Central memory CD8-positive, alpha-beta T cell (primary cell): ENCODE measurements at regions not wholly inside any gene's neighbourhood (a gene's known extent, or its start where the extent isn't known, plus 50 kb on each side); places are given as distances from the start of the nearest gene placed in this dataset.

Source experiments
- ATAC-seq: fragments of 150-1000 bp; cut with Tn5 transposase; replicated peaks from 2 replicates; pipeline ENCODE4 v1.10.0; 2022; ENCODE audit warnings: mild to moderate bottlenecking, moderate FRiP score, moderate number of reproducible peaks; ENCODE audit not compliant: poor library complexity, severe bottlenecking; ENCODE audit errors: extremely low read depth
- DNase-seq, 2 donors: peaks; one replicate each; pipeline ENCODE4 v3.0.0; 2021; ENCODE audit warnings: low spot score in 2 of 2
- H3K27ac Mint-ChIP-seq: one replicate; pipeline ENCODE4 v1.8.0; 2022; ENCODE audit warnings: low read depth, mild to moderate bottlenecking, moderate library complexity, mixed read lengths
- H3K27me3 Mint-ChIP-seq: one replicate; pipeline ENCODE4 v1.8.0; 2022; ENCODE audit warnings: mixed read lengths
- H3K36me3 Mint-ChIP-seq: one replicate; pipeline ENCODE4 v1.8.0; 2022; ENCODE audit warnings: mild to moderate bottlenecking, moderate library complexity, mixed read lengths; ENCODE audit not compliant: insufficient read depth
- H3K4me1 Mint-ChIP-seq: one replicate; pipeline ENCODE4 v1.8.0; 2022; ENCODE audit warnings: mixed read lengths
- H3K4me3 Mint-ChIP-seq: one replicate; pipeline ENCODE4 v1.8.0; 2022; ENCODE audit warnings: mild to moderate bottlenecking, moderate library complexity, mixed read lengths
- H3K9me3 Mint-ChIP-seq: one replicate; pipeline ENCODE4 v1.8.0; 2022; ENCODE audit warnings: mixed read lengths

- ATAC-seq, result no peak
- H3K27me3 Mint-ChIP-seq, result no peaks in the 10 kb centered on the region
- H3K36me3 Mint-ChIP-seq, result no peaks in the 10 kb centered on the region
- DNase-seq, result no peak
- no peak overlapping the region for H3K27ac Mint-ChIP-seq
- H3K4me1 Mint-ChIP-seq, result no peaks in the 10 kb centered on the region
- H3K4me3 Mint-ChIP-seq, result no peak overlapping the region
- H3K9me3 Mint-ChIP-seq, result peaks cover 17% of the 10 kb centered on the region
These were observed 110.3 kb upstream of the BTBD3 start for GRCh38 chr20:11807054-11808048.

GRCh38 chr20:11808841-11809240, 108.9 kb upstream of the BTBD3 start:
- Mint-ChIP-seq H3K27me3 (no peaks in the 10 kb centered on the region), H3K36me3 (no peaks in the 10 kb centered on the region), H3K9me3 (peaks cover 19% of the 10 kb centered on the region), H3K4me1 (no peaks in the 10 kb centered on the region), H3K4me3 (no peak overlapping the region), H3K27ac (no peak overlapping the region)
- ATAC-seq, result no peak
- no peak for DNase-seq

- DNase-seq (no peak), ATAC-seq (no peak)
- Mint-ChIP-seq H3K4me1 (no peaks in the 10 kb centered on the region), H3K27me3 (no peaks in the 10 kb centered on the region), H3K27ac (no peak overlapping the region), H3K9me3 (peaks cover 16% of the 10 kb centered on the region), H3K4me3 (no peak overlapping the region), H3K36me3 (no peaks in the 10 kb centered on the region)
These were observed 107.2 kb upstream of the BTBD3 start for GRCh38 chr20:11810311-11811083.

GRCh38 chr20:11813106-11813890, 104.4 kb upstream of the BTBD3 start:
- Mint-ChIP-seq H3K9me3 (peaks cover 16% of the 10 kb centered on the region), H3K27me3 (no peaks in the 10 kb centered on the region), H3K36me3 (no peaks in the 10 kb centered on the region), H3K4me1 (no peaks in the 10 kb centered on the region), H3K27ac (no peak overlapping the region), H3K4me3 (no peak overlapping the region)
- DNase-seq (no peak), ATAC-seq (no peak)

GRCh38 chr20:11814267-11814666, 103.4 kb upstream of the BTBD3 start:
- ATAC-seq (no peak), DNase-seq (no peak)
- Mint-ChIP-seq H3K36me3 (no peaks in the 10 kb centered on the region), H3K4me3 (no peak overlapping the region), H3K4me1 (no peaks in the 10 kb centered on the region), H3K27ac (no peak overlapping the region), H3K9me3 (peaks cover 24% of the 10 kb centered on the region), H3K27me3 (no peaks in the 10 kb centered on the region)

- H3K9me3 Mint-ChIP-seq, result peaks cover 14% of the 10 kb centered on the region
- DNase-seq (no peak), ATAC-seq (no peak)
- no peak overlapping the region for H3K4me3 Mint-ChIP-seq
- H3K27ac Mint-ChIP-seq, result no peak overlapping the region
- no peaks in the 10 kb centered on the region for H3K36me3 Mint-ChIP-seq
- H3K4me1 Mint-ChIP-seq, result no peaks in the 10 kb centered on the region
- no peaks in the 10 kb centered on the region for H3K27me3 Mint-ChIP-seq
These were observed 96.9 kb upstream of the BTBD3 start for GRCh38 chr20:11820838-11821237.

GRCh38 chr20:11822540-11822794, 95.2 kb upstream of the BTBD3 start:
- Mint-ChIP-seq H3K27ac (no peak overlapping the region), H3K27me3 (no peaks in the 10 kb centered on the region), H3K9me3 (peaks cover 22% of the 10 kb centered on the region), H3K4me1 (no peaks in the 10 kb centered on the region), H3K4me3 (no peak overlapping the region), H3K36me3 (no peaks in the 10 kb centered on the region)
- DNase-seq (no peak), ATAC-seq (no peak)

GRCh38 chr20:11826334-11826733, 91.4 kb upstream of the BTBD3 start:
- Mint-ChIP-seq H3K9me3 (peaks cover 14% of the 10 kb centered on the region), H3K27me3 (no peaks in the 10 kb centered on the region), H3K27ac (no peak overlapping the region), H3K4me3 (no peak overlapping the region), H3K36me3 (no peaks in the 10 kb centered on the region), H3K4me1 (no peaks in the 10 kb centered on the region)
- ATAC-seq (no peak), DNase-seq (no peak)

GRCh38 chr20:11832397-11832796, 85.3 kb upstream of the BTBD3 start:
- Mint-ChIP-seq H3K4me3 (no peak overlapping the region), H3K4me1 (no peaks in the 10 kb centered on the region), H3K27ac (no peak overlapping the region), H3K36me3 (no peaks in the 10 kb centered on the region), H3K27me3 (no peaks in the 10 kb centered on the region), H3K9me3 (peaks cover 6% of the 10 kb centered on the region)
- no peak for DNase-seq
- ATAC-seq, result no peak

GRCh38 chr20:11832851-11833250, 84.8 kb upstream of the BTBD3 start:
- Mint-ChIP-seq H3K36me3 (no peaks in the 10 kb centered on the region), H3K9me3 (peaks cover 5% of the 10 kb centered on the region), H3K4me3 (no peak overlapping the region), H3K4me1 (no peaks in the 10 kb centered on the region), H3K27me3 (no peaks in the 10 kb centered on the region), H3K27ac (no peak overlapping the region)
- no peak for DNase-seq
- no peak for ATAC-seq

GRCh38 chr20:11833825-11834224, 83.9 kb upstream of the BTBD3 start:
- Mint-ChIP-seq H3K4me1 (no peaks in the 10 kb centered on the region), H3K36me3 (no peaks in the 10 kb centered on the region), H3K27me3 (no peaks in the 10 kb centered on the region), H3K9me3 (peaks cover 10% of the 10 kb centered on the region), H3K27ac (no peak overlapping the region), H3K4me3 (no peak overlapping the region)
- no peak for ATAC-seq
- DNase-seq, result no peak

- ATAC-seq, result no peak
- H3K4me3 Mint-ChIP-seq, result no peak overlapping the region
These were observed 79.5 kb upstream of the BTBD3 start for GRCh38 chr20:11838076-11838636.

More at GRCh38 chr20:11838076-11838636, 79.5 kb upstream of the BTBD3 start:
- Mint-ChIP-seq H3K4me1 (no peaks in the 10 kb centered on the region), H3K27me3 (no peaks in the 10 kb centered on the region), H3K27ac (no peak overlapping the region), H3K36me3 (no peaks in the 10 kb centered on the region), H3K9me3 (peaks cover 23% of the 10 kb centered on the region)
- no peak for DNase-seq
